ENCODE measurements at regions not wholly inside any gene's neighbourhood (a gene's known extent, or its start where the extent isn't known, plus 50 kb on each side); places are given as distances from the start of the nearest gene placed in this dataset.

- no peaks in the 10 kb centered on the region for H3K9me3 Mint-ChIP-seq
- no peaks in the 10 kb centered on the region for H3K36me3 Mint-ChIP-seq (ENCODE audit: low read depth)
- ATAC-seq (ENCODE audit: low read depth) (no peak), DNase-seq (no peak)
- CTCF ChIA-PET = no interaction called here
- POLR2A ChIA-PET = no interaction called here
- no peak overlapping the region for H3K4me3 Mint-ChIP-seq
- no peaks in the 10 kb centered on the region for H3K27me3 Mint-ChIP-seq
- no peak overlapping the region for H3K27ac Mint-ChIP-seq
- intact Hi-C loops (cut with micrococcal nuclease) = no loop called here
- H3K4me1 Mint-ChIP-seq = no peaks in the 10 kb centered on the region
- TF ChIP-seq, protein P1, sequence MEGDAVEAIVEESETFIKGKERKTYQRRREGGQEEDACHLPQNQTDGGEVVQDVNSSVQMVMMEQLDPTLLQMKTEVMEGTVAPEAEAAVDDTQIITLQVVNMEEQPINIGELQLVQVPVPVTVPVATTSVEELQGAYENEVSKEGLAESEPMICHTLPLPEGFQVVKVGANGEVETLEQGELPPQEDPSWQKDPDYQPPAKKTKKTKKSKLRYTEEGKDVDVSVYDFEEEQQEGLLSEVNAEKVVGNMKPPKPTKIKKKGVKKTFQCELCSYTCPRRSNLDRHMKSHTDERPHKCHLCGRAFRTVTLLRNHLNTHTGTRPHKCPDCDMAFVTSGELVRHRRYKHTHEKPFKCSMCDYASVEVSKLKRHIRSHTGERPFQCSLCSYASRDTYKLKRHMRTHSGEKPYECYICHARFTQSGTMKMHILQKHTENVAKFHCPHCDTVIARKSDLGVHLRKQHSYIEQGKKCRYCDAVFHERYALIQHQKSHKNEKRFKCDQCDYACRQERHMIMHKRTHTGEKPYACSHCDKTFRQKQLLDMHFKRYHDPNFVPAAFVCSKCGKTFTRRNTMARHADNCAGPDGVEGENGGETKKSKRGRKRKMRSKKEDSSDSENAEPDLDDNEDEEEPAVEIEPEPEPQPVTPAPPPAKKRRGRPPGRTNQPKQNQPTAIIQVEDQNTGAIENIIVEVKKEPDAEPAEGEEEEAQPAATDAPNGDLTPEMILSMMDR (IDR thresholded peaks at IDR 0.05) = no peak
Measured at GRCh38 chr1:194600716-194601115, 1414.3 kb upstream of the B3GALT2 start.

DNA sequence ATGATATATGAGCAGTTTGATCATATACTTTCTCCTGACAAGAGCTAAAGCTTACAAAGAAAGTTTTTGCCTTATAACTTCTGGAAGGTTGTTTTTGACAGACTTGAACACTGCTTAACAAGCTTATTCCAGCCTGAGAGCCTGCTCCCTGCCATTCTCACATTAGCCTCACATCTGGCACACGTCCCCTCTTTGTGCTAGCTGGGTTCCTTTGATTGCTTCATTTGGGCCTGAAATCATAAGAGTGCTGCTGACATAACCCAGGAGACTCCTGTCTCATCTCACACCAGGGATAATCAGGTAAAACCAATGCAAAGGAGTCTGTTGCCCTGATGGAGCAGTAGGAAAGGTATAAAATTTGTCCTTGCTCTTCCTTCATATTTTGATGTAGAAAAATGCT is 1411.7 kb upstream of the B3GALT2 start:
- no peaks in the 10 kb centered on the region for H3K36me3 Mint-ChIP-seq (ENCODE audit: low read depth)
- no peak overlapping the region for H3K27ac Mint-ChIP-seq
- H3K4me3 Mint-ChIP-seq = no peak overlapping the region
- H3K27me3 Mint-ChIP-seq = no peaks in the 10 kb centered on the region
- ChIA-PET CTCF (no interaction called here), POLR2A (no interaction called here)
- DNase-seq = no peak
- intact Hi-C loops (cut with micrococcal nuclease) = no loop called here
- no peaks in the 10 kb centered on the region for H3K9me3 Mint-ChIP-seq
- no peaks in the 10 kb centered on the region for H3K4me1 Mint-ChIP-seq
- TF ChIP-seq, protein P1 (IDR thresholded peaks at IDR 0.05) = no peak
- no peak for ATAC-seq (ENCODE audit: low read depth)

- ChIA-PET CTCF (no interaction called here), POLR2A (no interaction called here)
- Mint-ChIP-seq H3K27me3 (no peaks in the 10 kb centered on the region), H3K27ac (no peak overlapping the region), H3K36me3 (ENCODE audit: low read depth) (no peaks in the 10 kb centered on the region), H3K4me3 (no peak overlapping the region), H3K4me1 (no peaks in the 10 kb centered on the region), H3K9me3 (no peaks in the 10 kb centered on the region)
- intact Hi-C loops (cut with micrococcal nuclease) = no loop called here
- TF ChIP-seq, protein P1 (IDR thresholded peaks at IDR 0.05) = no peak
- DNase-seq (no peak), ATAC-seq (ENCODE audit: low read depth) (no peak)
Measured at GRCh38 chr1:194586302-194586701, 1399.9 kb upstream of the B3GALT2 start.

- Mint-ChIP-seq H3K4me1 (no peaks in the 10 kb centered on the region), H3K4me3 (no peak overlapping the region), H3K27me3 (no peaks in the 10 kb centered on the region), H3K9me3 (peaks cover 3% of the 10 kb centered on the region), H3K27ac (no peak overlapping the region), H3K36me3 (ENCODE audit: low read depth) (no peaks in the 10 kb centered on the region)
- TF ChIP-seq, protein P1 (IDR thresholded peaks at IDR 0.05) = no peak
- ATAC-seq (ENCODE audit: low read depth) = no peak
- CTCF ChIA-PET = no interaction called here
- DNase-seq = no peak
- intact Hi-C loops (cut with micrococcal nuclease) = no loop called here
- POLR2A ChIA-PET = no interaction called here
Measured at GRCh38 chr1:194584052-194584451, 1397.6 kb upstream of the B3GALT2 start.

DNA sequence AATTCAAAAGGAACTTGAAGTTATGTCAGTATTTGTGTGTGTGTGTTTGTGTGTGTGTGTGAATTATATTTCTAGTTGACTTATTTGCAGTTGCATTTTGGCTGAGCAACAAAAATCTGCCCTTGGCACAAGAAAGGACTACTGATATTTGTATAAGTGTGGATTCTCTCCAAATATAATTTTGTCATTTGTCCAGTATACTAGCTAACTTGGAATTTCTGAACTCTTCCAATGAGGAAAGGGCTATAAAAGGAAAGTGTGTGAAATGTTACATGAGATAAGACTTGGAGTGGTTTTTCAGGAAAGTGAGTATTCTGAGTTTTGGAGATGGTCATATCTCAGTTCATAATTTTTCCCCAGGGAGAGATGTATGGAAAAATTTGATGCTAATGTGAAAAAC is 1384.1 kb upstream of the B3GALT2 start:
- H3K9me3 Mint-ChIP-seq = peaks cover 5% of the 10 kb centered on the region
- H3K4me3 Mint-ChIP-seq = no peak overlapping the region
- POLR2A ChIA-PET = no interaction called here
- H3K4me1 Mint-ChIP-seq = no peaks in the 10 kb centered on the region
- DNase-seq (no peak), ATAC-seq (ENCODE audit: low read depth) (no peak)
- no peaks in the 10 kb centered on the region for H3K36me3 Mint-ChIP-seq (ENCODE audit: low read depth)
- TF ChIP-seq, protein P1 (IDR thresholded peaks at IDR 0.05) = no peak
- no peaks in the 10 kb centered on the region for H3K27me3 Mint-ChIP-seq
- CTCF ChIA-PET = no interaction called here
- intact Hi-C loops (cut with micrococcal nuclease) = no loop called here
- no peak overlapping the region for H3K27ac Mint-ChIP-seq
